ENCODE measurements at regions not wholly inside any gene's neighbourhood (a gene's known extent, or its start where the extent isn't known, plus 50 kb on each side); places are given as distances from the start of the nearest gene placed in this dataset.
"Not testable (repeated sequence)": the region's sequence is repeated elsewhere in the genome, so short reads cannot be mapped to it uniquely, and the experiment has no call there.

GRCh38 chr11:45387885-45388284 lies 101.7 kb upstream of the SYT13 start:
- TF ChIP-seq POLR2AphosphoS5 (IDR thresholded peaks at IDR 0.05; ENCODE audit: insufficient read depth in 1 of 2, low read depth in 1 of 2); CTCF (IDR thresholded peaks at IDR 0.05); POLR2A (IDR thresholded peaks at IDR 0.05): not testable (repeated sequence)

All from vagina (tissue), 2 donors.